Vagina (tissue), 2 donors: ENCODE measurements at regions not wholly inside any gene's neighbourhood (a gene's known extent, or its start where the extent isn't known, plus 50 kb on each side); places are given as distances from the start of the nearest gene placed in this dataset.

Experiments used
- DNase-seq, 2 donors: peaks; one replicate each; pipeline ENCODE4 v3.0.0-alpha.2; 2017; ENCODE audit errors: extremely low spot score in 2 of 2
- H3K27ac ChIP-seq: fragments of 200-600 bp; sonication (generic); one replicate; pipeline ENCODE4 v1.5.1; 2019
- H3K27me3 ChIP-seq: fragments of 200-600 bp; sonication (generic); one replicate; pipeline ENCODE4 v1.5.1; 2019
- H3K36me3 ChIP-seq, 2 donors: fragments of 200-600 bp; sonication (generic); one replicate each; pipeline ENCODE4 v1.5.1; 2017 to 2019
- H3K4me1 ChIP-seq: fragments of 200-600 bp; sonication (generic); one replicate; pipeline ENCODE4 v1.5.1; 2019
- H3K4me3 ChIP-seq, 2 donors: fragments of 200-600 bp; sonication (generic); 1 replicate in 1 of 2; 2 replicates in 1 of 2; pipeline ENCODE4 v1.5.1; 2016 to 2019
- H3K9me3 ChIP-seq: fragments of 200-600 bp; sonication (generic); one replicate; pipeline ENCODE4 v1.5.1; 2019
- CTCF ChIP-seq, 3 experiments: fragments of 450-650 bp in 2 of 3; fragments of 200-600 bp in 1 of 3; sonication (generic) in 1 of 3; IDR thresholded peaks; one replicate each; pipeline ENCODE4 v1.5.1; 2017 to 2019; ENCODE audit warnings: antibody characterized with exemption in 3 of 3, mild to moderate bottlenecking in 2 of 3, moderate library complexity in 2 of 3
- POLR2A ChIP-seq, 2 donors: fragments of 450-650 bp; IDR thresholded peaks; one replicate each; pipeline ENCODE4 v1.6.1; 2017; ENCODE audit warnings: antibody characterized with exemption in 2 of 2, mild to moderate bottlenecking in 2 of 2, moderate library complexity in 2 of 2
- POLR2AphosphoS5 ChIP-seq, 2 donors: sonication (generic); formaldehyde crosslinking; IDR thresholded peaks; one replicate each; pipeline ENCODE4 v1.9.0; 2017; ENCODE audit warnings: antibody characterized with exemption in 2 of 2, mild to moderate bottlenecking in 2 of 2, low read depth in 1 of 2; ENCODE audit not compliant: insufficient read depth in 1 of 2
- intact Hi-C: fragments of 100-400 bp; cut with DNase I; formaldehyde crosslinking; loops from one replicate; pipeline ENCODE4 v1.15.1; 2023

DNA sequence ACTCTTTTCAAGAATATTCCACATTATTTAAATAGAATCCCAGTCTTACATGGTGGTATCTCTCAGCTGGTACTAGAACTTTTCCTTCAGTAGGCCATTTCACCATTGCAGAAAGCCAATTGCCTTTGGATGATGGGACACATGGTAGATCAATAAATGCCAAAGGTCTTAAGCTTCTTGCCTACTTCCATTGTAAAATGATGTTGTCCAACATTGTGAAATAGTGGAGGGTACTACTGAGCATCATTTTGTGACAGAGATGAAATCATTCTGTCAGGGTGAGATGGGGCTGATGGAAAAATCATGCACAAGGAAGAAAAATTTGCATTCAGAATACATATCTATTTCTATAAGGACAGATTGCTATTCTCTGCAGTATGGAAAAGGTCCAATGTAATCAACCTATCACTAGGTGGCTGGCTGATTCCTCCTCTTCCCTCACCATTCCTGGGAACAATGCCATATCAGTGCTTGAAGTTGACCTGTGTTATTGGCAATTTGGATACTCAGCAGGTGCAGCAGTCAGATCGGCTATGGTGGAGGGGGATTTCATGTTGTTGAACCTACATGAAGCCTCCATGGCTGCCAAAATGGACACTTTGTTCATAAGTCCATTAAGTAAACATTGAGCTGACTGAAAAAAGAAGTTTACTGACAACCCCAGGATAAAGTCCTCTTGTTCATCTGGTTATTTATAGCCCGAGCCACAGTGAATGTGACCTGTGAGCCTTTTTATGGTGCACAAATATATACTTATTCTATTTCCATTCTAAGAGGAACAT, 596.9 kb upstream of the ARPP21 start:
- no peaks in the 10 kb centered on the region for H3K36me3 ChIP-seq
- H3K4me1 ChIP-seq: no peaks in the 10 kb centered on the region
- TF ChIP-seq POLR2A (IDR thresholded peaks at IDR 0.05) (no peak), CTCF (IDR thresholded peaks at IDR 0.05) (no peak), POLR2AphosphoS5 (IDR thresholded peaks at IDR 0.05; ENCODE audit: insufficient read depth in 1 of 2, low read depth in 1 of 2) (no peak)
- no peak for DNase-seq
- no peaks in the 10 kb centered on the region for H3K27me3 ChIP-seq
- no peak overlapping the region for H3K4me3 ChIP-seq
- intact Hi-C loops: no loop called here
- no peak overlapping the region for H3K27ac ChIP-seq
- H3K9me3 ChIP-seq: no peaks in the 10 kb centered on the region

GRCh38 chr3:35043040-35043439, 596.3 kb upstream of the ARPP21 start:
- no peaks in the 10 kb centered on the region for H3K9me3 ChIP-seq
- intact Hi-C loops: no loop called here
- H3K27ac ChIP-seq: no peak overlapping the region
- no peak overlapping the region for H3K4me3 ChIP-seq
- no peak for TF ChIP-seq POLR2AphosphoS5 (IDR thresholded peaks at IDR 0.05; ENCODE audit: insufficient read depth in 1 of 2, low read depth in 1 of 2)
- no peak for TF ChIP-seq POLR2A (IDR thresholded peaks at IDR 0.05)
- TF ChIP-seq CTCF (IDR thresholded peaks at IDR 0.05): no peak
- H3K4me1 ChIP-seq: no peaks in the 10 kb centered on the region
- no peaks in the 10 kb centered on the region for H3K27me3 ChIP-seq
- DNase-seq: no peak
- no peaks in the 10 kb centered on the region for H3K36me3 ChIP-seq

- H3K36me3 ChIP-seq: no peaks in the 10 kb centered on the region
- intact Hi-C loops: no loop called here
- TF ChIP-seq CTCF (IDR thresholded peaks at IDR 0.05) (no peak), POLR2AphosphoS5 (IDR thresholded peaks at IDR 0.05; ENCODE audit: insufficient read depth in 1 of 2, low read depth in 1 of 2) (no peak), POLR2A (IDR thresholded peaks at IDR 0.05) (no peak)
Measured at GRCh38 chr3:35044190-35044589, 595.1 kb upstream of the ARPP21 start.

GRCh38 chr3:35045118-35045517, 594.2 kb upstream of the ARPP21 start:
- no peak for DNase-seq
- Histone ChIP-seq H3K4me3 (no peak overlapping the region), H3K27me3 (no peaks in the 10 kb centered on the region), H3K4me1 (no peaks in the 10 kb centered on the region), H3K9me3 (no peaks in the 10 kb centered on the region), H3K27ac (no peak overlapping the region), H3K36me3 (no peaks in the 10 kb centered on the region)
- intact Hi-C loops: no loop called here
- TF ChIP-seq POLR2A (IDR thresholded peaks at IDR 0.05) (no peak), POLR2AphosphoS5 (IDR thresholded peaks at IDR 0.05; ENCODE audit: insufficient read depth in 1 of 2, low read depth in 1 of 2) (no peak), CTCF (IDR thresholded peaks at IDR 0.05) (no peak)

More at GRCh38 chr3:35044190-35044589, 595.1 kb upstream of the ARPP21 start:
- no peak for DNase-seq
- no peaks in the 10 kb centered on the region for H3K9me3 ChIP-seq
- no peak overlapping the region for H3K27ac ChIP-seq
- no peak overlapping the region for H3K4me3 ChIP-seq
- H3K27me3 ChIP-seq: no peaks in the 10 kb centered on the region
- no peaks in the 10 kb centered on the region for H3K4me1 ChIP-seq

DNA sequence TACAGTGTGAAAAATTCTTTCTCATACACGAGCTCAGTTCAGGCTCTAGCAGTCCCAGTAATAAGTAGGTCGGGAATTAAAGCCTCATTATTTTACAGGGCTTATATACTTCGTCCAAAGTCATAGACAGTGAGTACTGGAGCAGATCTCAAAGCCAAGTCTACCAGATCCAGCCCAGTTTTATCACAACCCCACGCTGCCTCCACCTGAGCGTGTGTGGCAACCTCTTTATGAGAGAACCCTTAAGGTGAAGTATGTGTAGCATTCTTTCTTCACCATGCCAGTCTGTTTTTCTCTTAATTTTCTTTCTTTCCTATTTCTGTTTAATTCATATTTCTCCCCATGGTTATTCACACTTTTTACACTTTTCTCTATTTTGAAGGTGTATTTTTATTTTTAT, 574.6 kb upstream of the ARPP21 start:
- Histone ChIP-seq H3K9me3 (no peaks in the 10 kb centered on the region), H3K36me3 (no peaks in the 10 kb centered on the region), H3K4me1 (no peaks in the 10 kb centered on the region), H3K27ac (no peak overlapping the region), H3K4me3 (no peak overlapping the region), H3K27me3 (no peaks in the 10 kb centered on the region)
- DNase-seq: no peak
- intact Hi-C loops: no loop called here
- TF ChIP-seq CTCF (IDR thresholded peaks at IDR 0.05) (no peak), POLR2A (IDR thresholded peaks at IDR 0.05) (no peak), POLR2AphosphoS5 (IDR thresholded peaks at IDR 0.05; ENCODE audit: insufficient read depth in 1 of 2, low read depth in 1 of 2) (no peak)
